HG02588 (cell line): ENCODE measurements at regions not wholly inside any gene's neighbourhood (a gene's known extent, or its start where the extent isn't known, plus 50 kb on each side); places are given as distances from the start of the nearest gene placed in this dataset.

Source experiments
- ATAC-seq: cut with Tn5 transposase; IDR thresholded peaks from one replicate; pipeline ENCODE4 v1.9.1; 2021; ENCODE audit warnings: mild to moderate bottlenecking, moderate library complexity; ENCODE audit not compliant: unreplicated experiment

DNA sequence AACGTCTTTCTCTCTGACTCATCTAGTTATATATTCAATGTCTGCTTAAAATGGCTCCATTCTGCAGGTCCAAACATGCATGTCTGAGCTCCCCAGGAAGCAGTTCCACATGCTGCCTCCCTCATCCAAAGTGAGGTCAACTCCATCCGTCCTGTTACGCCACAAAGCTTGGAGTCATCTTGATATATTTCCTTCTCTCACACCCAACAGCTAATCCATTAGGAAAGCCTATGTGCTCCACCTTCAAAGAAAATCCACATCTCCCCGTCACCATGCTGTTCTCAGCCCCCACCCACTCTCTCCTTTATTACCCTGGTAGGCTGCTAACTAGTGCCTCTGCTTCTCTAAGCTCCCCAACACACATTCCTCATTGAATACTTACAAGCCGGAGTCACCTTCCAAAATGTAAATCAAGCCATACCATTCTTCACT is 130.2 kb upstream of the SYNDIG1 start:
- ATAC-seq: no peak

DNA sequence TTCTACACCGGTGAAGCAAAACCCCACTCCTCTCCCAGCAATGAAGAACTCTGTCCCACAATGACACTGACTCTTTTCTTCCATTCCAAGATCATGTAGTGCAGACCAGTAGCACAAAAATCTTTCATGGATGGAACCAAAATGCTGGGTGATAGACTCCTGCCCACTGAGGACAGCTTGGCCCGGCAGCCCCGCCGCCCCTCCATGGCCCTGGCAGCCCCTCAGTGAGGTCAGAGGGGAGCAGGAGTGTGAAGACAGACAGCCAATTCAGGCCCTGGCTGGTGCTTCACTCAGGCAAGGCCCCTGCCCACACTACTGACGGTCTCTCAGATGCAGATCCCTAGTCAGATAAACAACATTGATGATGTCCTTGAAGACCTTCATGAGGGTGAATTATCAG is 131.9 kb upstream of the SYNDIG1 start:
- ATAC-seq: no peak

DNA sequence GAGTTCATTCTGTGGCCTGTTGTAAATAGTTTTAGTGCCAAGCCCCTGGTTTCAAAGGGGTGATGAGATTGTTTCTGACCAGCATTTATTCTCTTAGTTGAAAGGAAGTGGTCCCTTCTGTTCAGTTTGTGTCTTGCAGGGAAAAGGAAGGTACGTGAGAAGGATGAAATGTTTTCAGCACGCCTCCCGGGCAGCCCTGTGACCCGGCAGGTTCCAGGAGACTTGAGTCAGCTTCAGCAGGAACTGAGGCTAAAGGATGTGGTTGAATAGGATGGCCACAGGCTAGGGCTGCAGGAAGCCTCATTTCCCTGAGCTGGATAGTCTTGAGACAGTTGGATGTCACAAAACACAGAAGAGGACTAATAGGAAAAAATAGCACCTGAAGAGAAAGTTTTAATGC is 132.4 kb upstream of the SYNDIG1 start:
- no peak for ATAC-seq

DNA sequence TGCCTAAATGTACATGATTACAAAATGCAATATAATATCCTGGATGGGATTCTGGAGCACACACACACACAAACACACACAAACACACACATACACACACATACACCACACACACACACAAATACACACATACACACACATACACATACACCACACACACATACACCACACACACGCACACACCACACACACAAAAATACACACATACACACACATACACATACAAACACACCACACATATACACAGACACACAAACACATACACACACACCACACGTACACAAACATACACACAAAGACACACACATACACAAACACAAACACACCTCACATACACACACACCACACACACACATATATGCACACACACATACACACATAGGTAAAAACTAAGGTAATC is 134.6 kb upstream of the SYNDIG1 start:
- no peak for ATAC-seq

DNA sequence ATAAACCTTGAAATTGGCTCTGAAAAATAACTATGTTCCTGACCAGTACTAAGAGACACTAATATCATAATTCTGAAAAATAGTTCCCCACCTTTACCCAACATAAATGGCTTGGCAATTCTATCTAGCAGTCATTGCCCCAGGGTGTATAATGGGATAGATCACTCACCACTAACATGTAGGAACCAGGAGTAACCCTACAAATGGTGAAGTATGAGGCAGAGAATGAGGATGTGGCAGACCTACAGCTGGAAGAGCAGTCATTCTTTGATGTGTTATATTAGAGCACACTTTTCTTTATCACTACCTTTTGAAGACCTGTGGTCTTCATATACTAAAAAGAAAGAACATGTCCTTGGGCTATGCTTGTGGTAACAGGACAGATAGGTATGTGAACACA is 136.5 kb upstream of the SYNDIG1 start:
- ATAC-seq: no peak

DNA sequence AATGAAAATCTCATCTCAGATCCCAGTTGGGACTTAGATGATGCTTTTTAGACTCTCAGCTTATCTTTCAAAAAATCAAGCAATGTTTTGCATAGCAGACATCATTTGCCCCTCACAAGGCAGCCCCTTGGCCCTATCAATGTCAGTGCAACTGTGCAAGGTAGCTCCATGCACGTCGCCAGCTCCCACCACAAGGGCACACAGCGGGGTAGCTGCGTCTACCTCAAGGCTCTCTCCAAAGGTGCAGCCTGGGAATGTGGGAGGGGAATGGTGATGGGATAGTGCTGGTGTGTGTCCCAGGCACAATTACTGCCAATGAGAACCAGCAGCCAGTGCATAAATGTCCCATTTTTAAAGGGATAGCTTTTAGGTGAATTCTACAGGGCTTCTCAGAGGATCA is 137.5 kb upstream of the SYNDIG1 start:
- no peak for ATAC-seq

DNA sequence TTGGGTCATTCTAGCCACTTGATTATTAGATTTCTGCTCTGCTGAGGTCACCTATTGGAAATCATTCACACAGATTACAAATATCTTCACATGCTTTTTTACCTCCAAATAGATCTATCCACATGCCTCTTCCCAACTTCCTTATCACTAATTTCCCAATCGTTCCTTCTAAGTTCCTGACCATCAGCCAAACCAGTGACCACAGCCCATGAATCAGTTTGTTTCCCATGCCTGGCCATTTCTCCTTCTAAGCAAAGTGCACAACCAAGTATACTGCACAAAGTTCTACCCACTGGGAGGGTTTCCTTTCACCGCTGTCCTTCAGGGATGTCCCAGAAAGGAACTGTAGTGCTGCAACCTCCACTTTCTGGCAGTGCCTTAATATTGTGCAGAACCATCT is 140.5 kb upstream of the SYNDIG1 start:
- no peak for ATAC-seq

DNA sequence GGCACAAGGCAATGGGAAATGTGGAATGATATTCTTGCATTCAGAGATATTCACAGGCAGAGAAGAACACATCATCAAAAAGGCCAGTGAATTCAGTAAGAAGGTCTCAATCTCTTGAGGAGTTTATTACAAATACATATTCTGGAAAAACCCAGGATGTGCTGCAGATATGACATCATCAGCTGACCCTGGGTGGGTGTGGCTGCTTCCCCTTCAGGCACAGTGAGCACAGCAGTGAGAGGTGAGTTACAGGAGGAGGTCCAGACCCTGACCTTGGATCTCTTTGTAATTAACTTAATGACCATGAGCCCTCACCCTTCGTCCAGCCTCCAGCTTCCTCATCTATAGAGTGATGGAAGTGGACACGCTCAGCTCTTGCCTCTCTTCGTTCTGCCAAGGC is 147.5 kb upstream of the SYNDIG1 start:
- no peak for ATAC-seq

DNA sequence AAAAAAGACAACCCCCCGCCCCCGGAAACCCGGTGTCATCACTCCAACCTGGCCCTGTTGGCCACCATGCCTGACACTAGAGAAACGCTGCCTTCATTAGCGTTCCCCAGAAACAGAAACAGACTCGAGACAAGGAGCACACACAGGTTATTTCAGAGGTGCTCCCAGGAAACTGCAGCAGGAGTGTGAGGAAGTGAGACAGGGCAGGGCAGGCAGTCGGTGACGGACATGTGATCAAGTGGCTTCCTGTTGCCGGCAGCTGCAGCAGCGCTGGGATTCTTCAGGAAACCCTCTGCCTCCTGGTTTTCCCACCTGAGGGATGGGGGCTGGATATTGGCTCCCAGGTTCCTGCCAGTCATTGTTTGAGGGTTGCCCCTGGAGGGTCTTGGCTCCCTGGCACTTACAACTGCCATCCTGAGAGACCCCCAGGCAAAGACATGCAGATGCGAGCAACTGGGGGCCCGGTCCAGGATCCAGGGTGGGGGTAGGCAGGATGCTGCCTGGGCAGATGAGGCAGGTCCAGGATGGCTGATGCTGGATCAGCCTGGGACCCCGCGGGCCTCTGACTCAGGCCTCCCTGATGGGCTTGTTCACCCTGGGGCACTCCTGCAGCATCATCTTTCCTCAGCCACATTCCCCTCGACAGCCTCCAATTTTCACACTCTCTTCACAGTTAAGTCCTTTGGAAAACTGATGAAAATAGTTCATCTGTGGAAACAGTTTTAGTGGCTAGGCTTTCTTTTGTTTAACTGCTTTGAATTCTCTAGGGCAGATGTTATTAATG is 150.7 kb upstream of the SYNDIG1 start:
- ATAC-seq: no peak

DNA sequence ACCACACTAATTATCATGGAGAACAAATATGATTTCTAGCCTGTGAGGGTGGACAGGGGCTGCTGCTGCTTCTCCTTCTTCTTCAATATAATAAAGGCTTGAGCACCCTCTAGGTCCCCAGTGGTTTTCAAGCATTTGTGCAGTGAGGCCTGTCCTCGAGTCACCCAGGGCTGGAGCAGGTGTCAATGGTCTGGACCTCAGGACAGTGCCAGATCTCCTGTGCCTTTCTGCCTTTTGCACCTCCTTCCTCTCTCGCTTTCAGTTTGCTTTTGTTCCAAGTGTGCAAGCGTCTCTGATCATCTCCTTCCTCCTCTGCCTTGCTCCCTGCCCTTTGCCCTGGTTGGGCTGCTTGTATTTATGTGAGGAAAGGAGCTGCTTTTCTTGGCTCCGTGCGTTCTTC is 152.2 kb upstream of the SYNDIG1 start:
- no peak for ATAC-seq

DNA sequence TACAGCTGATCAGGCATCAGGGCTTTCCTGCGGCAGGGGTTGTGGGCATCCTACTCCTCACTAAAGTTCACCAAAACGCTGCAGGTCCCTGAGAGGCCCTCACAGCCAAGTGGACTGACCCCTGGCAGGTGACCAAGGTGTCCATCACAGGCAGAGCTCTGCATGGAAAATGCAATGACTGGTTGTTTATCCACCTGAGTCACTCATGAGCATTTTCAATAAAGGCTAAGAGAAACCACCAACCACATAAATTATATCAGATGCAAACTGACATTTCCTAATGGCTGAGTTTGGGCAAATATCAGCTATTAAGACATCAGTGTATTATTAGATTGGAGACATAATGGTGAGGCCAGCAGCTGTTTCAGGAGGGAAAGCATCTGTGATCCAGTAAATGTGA is 152.7 kb upstream of the SYNDIG1 start:
- ATAC-seq: no peak

DNA sequence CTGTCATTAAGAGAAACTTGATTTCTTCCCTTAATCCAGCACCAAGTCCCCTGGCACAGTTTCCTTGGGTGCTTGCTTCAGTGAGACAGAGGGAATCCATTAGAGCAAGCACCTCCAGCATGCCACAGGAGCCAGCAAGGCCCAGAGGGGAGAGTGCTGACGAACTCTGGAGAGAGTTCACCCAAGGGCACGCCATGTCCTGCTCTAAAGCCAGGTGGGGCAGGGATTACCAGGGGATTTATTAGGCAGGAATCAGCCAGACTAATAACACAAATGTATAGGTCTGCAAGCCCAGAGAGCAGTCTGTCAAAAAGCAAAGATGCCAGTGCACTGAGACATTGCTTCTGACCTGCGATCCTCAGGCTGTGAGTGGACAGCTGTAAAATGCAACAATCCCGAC is 155.4 kb upstream of the SYNDIG1 start:
- ATAC-seq: no peak

DNA sequence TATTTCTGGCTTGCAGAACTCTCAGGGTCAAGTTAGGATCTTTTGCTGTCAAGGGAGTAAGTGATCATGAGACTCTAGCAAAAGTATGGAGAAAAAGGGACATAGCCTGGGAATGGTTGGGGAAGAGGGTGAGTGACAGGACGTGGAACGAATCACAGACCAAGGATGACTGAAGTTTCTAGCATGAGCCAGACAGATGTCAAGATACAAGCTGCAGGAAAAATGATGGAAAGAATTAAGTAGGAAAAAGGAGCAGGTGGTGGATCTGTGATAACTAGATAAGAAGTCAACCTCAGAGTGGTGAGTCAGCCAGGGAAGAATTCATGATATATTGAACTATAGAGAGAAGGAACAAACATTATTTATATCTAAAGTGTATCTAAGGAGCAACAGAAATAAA is 159.8 kb upstream of the SYNDIG1 start:
- no peak for ATAC-seq

DNA sequence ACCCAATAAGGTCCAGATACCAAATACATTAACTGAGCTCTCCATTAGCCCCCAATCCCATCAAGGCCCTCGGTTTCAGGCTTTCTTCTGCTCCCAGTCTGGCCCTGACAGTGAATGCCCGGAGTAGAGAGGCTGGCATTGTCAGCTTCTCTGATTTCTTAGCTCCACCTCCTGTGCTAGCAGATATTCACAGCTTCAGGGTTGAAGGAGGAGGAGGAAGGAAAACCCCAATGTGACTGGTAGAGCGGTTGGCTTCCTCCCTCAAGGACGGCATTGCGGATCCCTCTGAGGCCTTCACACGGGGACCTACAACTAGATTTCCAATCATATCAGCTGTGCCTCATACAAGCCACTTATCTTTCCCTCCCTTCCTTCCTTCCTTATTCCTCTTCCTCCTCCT is 164.1 kb upstream of the SYNDIG1 start:
- no peak for ATAC-seq

DNA sequence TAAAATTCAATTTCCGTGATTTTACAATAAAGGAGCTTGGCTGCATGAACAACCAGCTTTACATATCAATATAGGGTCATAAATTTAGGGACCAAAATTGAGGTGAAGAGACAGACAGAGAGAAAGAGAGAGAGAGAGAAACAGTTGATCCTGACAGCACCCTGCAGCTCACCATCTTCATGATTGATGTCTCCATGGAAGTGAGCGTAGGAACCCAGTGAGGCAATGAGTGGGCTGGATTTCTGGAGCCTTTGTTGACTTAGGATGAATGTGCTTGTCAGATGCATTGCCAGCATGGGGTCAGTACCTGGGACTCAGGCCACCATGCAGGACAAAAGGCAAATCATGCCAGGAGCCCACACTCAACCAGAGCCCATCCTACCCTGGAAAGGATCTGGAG is 165.1 kb upstream of the SYNDIG1 start:
- ATAC-seq: no peak

DNA sequence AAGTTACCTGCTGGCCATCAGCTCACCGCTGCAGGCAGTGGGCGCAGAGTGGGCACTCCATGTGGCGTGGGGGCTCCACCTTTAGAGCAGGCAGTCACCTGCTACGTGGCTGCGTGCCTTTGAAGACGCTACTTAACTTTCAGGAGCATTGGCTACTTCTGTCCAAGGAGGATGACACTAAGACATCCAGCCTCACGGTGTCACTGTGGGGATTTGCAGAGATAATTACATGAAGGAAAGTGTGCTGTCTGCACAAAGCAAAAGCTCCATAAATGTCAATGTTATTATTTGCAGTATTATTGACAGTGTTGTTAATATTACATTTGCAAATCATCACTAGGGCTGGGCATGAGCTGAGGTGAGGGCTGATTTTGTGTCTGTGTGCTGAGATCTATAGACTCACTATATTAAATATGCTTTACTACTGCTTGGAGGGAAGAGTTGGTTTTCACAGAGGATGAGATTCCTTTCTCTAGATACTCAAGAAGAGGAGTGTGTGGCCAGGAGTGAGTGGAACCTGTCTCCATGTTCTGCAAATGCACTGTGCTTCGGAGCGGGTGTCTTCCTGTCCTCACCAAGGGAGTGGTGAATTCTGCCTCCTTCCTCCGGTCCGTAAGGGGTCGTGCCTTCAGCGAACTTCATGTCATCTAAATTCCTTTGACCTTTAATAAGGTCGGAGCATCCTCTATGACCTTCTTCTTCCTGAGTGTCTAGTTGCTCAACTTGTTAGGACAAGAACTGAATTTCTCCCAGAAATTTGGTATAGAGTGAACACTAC is 165.8 kb upstream of the SYNDIG1 start:
- ATAC-seq: no peak

DNA sequence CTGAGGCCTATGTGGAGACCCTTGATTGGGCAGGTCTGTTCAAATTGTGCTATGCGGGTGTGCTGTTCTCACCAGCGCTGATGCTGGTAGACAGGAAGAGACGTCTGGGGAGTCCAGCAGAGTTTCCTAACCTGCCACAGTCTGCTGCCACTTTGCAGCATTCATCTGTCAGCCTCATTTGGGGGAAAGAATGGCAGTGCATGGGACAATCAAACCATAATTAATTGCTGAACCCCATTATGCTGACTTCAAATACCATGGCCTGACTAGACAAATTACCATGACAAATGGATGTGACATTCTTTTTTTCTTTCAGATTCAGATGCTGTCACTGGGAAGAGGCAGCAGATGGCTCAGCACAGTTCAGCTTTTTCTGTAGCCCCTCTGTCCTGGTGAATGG is 171.4 kb upstream of the SYNDIG1 start:
- ATAC-seq: no peak

DNA sequence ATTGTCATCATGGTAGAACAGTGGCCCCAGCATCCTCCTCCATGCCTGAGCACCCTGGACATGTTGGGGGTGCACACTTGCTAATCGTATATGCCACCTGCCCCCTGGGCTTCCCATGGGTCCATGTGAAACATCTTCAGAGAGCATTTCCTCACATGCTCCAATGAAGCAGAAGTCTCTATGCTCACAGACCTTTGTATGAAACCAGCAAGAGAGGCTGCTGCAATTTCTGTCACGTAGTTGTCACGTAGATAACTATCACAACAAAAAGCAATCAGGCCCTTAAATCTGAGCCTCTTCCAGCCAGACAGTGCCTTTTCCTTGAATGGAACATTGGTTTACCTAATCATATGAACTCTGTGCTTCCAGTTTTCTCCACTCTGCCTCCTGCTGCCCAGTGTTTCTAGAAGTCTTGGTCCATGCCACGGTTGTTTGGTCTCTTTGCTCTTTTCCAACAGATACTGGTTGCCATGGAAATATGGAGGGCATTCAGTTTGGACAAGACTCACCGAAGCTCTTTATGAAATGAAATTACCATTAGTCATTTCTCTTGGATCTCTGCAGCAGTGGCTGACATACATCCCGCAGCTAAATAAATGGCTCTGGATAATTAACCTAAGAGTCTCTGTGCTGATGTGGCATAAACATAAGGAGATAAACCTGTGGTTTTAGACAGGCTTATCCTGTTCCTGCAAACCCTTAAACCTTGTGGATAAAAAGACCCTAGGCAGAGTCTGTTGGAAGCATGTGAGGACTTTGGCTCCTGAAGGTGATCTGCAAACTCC is 172.8 kb upstream of the SYNDIG1 start:
- ATAC-seq: no peak

DNA sequence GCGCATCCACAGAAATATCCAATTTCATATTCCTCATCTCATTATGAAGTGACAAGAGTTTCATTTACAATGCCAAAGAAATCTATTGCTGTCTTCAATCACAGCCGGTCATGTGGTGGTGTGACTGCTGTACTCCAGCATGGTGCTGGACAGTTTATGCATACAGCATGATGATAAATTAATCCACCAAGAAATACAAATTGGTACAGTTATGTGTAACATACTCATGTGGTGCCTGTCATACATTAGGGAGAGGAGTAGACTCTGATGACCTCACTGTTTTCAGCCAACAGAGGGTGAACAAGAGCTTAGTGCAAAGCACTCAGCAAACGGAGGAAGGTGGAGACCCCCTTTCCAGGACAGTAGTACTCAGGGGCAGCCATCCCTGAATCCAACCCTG is 178.4 kb upstream of the SYNDIG1 start:
- no peak for ATAC-seq

DNA sequence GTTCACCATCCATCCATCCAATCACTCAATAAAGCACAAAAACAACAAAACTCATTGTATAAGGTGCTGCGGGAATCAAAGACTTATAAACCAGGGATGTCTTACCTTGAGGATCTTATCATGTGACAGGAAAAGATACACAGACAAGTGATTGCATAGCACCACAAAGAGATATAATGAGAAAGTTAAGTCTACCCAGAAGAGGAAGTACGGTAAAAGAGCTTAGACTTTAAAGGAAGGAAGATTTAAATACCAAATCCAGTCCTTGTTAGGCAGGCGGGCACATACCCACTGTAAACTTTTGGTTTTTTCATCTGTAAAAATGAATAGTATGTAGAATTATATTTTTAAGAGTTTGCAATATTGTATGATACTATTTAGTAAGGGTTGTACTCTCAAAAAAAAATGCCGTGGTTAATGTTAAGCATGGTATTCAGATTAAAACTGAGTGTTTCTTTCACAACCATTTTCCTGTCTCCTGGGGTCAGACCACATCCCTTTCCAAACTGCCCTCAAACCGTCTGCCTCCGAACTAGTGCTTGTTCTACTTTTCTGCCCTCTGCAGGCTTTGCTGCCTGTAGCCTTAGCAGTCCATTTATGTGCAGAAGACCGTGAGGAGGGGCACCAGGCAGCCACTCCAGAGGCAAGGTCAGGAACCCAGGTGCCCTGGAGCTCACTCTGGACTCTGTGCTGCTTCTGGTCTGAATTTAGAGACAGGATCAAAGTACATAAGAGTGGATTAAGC is 179.5 kb upstream of the SYNDIG1 start:
- no peak for ATAC-seq

DNA sequence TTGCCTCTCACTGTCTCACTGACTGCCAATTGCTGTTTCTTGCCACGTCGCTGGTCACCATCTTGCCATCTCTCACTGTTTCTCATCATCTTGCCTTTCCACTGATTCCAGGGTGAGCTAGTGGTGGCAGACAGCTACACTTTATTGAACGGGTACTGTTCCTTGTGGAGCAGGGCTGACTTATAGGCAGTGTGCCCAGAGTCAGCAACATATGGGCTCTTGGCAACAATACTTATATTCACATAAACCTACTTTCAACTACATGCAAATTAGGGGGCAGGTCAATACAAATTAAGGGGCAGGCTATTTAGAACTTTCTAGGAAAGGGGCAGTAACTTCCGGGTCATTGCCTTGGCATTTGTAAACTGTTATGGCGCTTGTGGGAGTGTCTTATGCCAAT is 186.2 kb upstream of the SYNDIG1 start:
- ATAC-seq: no peak
